ENCODE measurements at regions not wholly inside any gene's neighbourhood (a gene's known extent, or its start where the extent isn't known, plus 50 kb on each side); places are given as distances from the start of the nearest gene placed in this dataset.

DNA sequence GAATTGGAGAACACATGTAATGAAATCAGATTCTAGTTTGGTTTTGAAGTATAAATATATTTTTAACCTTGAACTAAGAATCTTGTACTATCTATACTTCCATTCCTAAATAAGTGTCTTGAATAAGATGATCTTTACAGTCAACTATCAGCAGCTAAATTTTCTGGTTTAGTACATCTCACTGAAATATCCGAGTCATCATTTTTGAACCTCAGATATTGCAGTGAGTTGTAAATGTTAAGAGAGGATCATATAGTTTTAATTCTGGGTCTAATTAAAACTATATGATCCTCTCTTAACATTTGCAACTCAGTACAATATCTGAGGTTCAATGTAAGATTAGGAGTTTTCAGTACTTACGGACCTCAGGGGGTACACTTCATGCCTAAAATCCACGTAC is 768.8 kb upstream of the ADAMTS5 start:
- Histone ChIP-seq H3K4me3 (ENCODE audit: low read length) (no peak overlapping the region), H3K4me1 (ENCODE audit: insufficient read depth, low read length) (no peaks in the 10 kb centered on the region), H3K9ac (ENCODE audit: low read depth, low read length) (no peak overlapping the region), H3K36me3 (ENCODE audit: insufficient read depth, low read length) (no peaks in the 10 kb centered on the region), H3K27ac (ENCODE audit: low read depth, low read length) (no peak overlapping the region), H3K27me3 (ENCODE audit: insufficient read depth, low read length) (no peaks in the 10 kb centered on the region), H3K9me3 (ENCODE audit: insufficient read depth, low read depth, low read length) (peaks cover 12% of the 10 kb centered on the region; the same call in 1 of the 2 replicates)
- 96% methylated on average over 2 of the region's 3 CpGs for WGBS

DNA sequence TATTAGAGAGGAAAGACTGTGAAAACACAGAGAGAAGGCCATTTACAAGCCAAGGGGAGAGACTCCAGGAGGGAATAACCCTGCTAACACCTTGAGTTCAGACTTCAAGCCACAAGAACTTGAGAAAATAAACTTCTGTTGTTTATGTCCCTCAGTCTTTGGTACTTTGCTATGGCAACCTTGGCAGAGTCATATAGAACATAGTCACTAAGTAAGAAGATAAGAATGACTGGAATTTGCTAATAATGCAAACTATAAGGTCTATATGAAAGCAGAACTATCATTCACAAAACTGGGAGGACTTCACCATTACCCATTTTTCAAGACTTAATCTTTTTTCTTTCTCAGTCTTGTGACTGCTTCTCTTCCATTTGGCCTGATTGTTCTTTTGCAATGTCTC is 767.3 kb upstream of the ADAMTS5 start:
- peaks cover 20% of the 10 kb centered on the region; the same call in 1 of the 2 replicates for H3K9me3 ChIP-seq (ENCODE audit: insufficient read depth, low read depth, low read length)
- no peaks in the 10 kb centered on the region for H3K36me3 ChIP-seq (ENCODE audit: insufficient read depth, low read length)
- H3K4me1 ChIP-seq (ENCODE audit: insufficient read depth, low read length): no peaks in the 10 kb centered on the region
- no peak overlapping the region for H3K9ac ChIP-seq (ENCODE audit: low read depth, low read length)
- no peak overlapping the region for H3K4me3 ChIP-seq (ENCODE audit: low read length)
- H3K27ac ChIP-seq (ENCODE audit: low read depth, low read length): no peak overlapping the region
- no peaks in the 10 kb centered on the region for H3K27me3 ChIP-seq (ENCODE audit: insufficient read depth, low read length)

DNA sequence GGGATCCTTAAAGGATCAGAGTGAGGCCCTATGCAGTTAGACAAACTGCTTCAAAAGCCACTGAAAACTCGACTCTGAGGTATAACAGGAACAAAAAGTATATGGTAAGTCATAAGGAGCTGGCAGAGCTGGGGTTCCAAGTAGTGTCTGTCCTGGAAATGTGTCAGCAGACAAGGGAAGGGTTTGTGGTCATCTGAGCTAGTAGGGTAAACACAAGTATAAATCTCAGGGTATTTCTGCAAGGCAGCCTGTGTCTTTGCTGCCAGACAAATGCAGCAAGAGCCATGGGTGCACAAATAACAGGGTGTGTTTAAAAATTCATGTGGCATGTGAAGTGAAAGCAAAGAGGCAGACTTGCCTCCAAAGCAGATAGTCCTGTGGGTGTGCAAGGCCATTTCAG is 759.0 kb upstream of the ADAMTS5 start:
- Histone ChIP-seq H3K4me1 (ENCODE audit: insufficient read depth, low read length) (no peaks in the 10 kb centered on the region), H3K36me3 (ENCODE audit: insufficient read depth, low read length) (no peaks in the 10 kb centered on the region), H3K9ac (ENCODE audit: low read depth, low read length) (no peak overlapping the region), H3K9me3 (ENCODE audit: insufficient read depth, low read depth, low read length) (peaks cover 18% of the 10 kb centered on the region; the same call in 1 of the 2 replicates), H3K27ac (ENCODE audit: low read depth, low read length) (no peak overlapping the region), H3K4me3 (ENCODE audit: low read length) (no peak overlapping the region), H3K27me3 (ENCODE audit: insufficient read depth, low read length) (no peaks in the 10 kb centered on the region)
- 93% methylated on average over 1 of the region's 1 CpG for WGBS

DNA sequence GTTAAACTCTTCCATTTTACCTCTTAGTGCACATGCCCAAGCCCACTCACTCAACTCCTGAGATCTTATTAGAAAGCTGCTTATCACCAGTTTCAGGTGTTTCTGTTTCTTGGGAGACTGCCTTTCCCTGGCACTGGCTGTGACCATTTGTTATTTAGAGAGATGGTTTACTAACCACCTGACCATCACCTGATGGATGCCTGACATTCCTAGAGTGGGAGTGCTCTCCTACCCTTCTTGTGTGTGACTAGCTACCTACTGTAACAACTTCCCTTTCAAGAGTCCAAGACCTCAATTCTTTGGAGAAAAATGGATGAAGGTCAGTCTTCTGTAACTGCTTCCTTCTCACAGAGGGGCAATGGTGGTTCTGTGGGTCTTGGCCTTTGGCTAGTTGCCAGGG is 755.2 kb upstream of the ADAMTS5 start:
- peaks cover 3% of the 10 kb centered on the region; the same call in 1 of the 2 replicates for H3K9me3 ChIP-seq (ENCODE audit: insufficient read depth, low read depth, low read length)
- H3K27ac ChIP-seq (ENCODE audit: low read depth, low read length): no peak overlapping the region
- no peak overlapping the region for H3K9ac ChIP-seq (ENCODE audit: low read depth, low read length)
- no peaks in the 10 kb centered on the region for H3K4me1 ChIP-seq (ENCODE audit: insufficient read depth, low read length)
- H3K4me3 ChIP-seq (ENCODE audit: low read length): no peak overlapping the region
- no peaks in the 10 kb centered on the region for H3K36me3 ChIP-seq (ENCODE audit: insufficient read depth, low read length)
- no peaks in the 10 kb centered on the region for H3K27me3 ChIP-seq (ENCODE audit: insufficient read depth, low read length)

DNA sequence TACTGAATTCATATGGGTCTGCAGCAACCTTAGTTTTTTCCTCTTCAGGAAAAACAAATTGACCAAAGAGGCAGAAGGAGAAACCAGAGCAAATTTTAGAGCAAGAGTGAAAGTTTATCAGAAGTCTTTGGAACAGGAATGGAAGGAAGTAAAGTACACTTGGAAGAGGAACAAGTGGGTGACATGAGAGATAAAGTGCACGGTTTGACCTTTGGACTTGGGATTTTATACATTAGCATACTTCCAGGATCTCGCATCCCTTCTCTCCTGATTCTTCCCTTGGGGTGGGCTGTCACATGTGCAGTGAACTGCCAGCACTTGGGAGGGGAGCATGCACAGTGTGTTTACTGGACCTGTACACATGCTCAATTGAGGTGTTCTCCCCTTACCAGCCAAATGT is 754.8 kb upstream of the ADAMTS5 start:
- Histone ChIP-seq H3K9me3 (ENCODE audit: insufficient read depth, low read depth, low read length) (peaks cover 3% of the 10 kb centered on the region; the same call in 1 of the 2 replicates), H3K27me3 (ENCODE audit: insufficient read depth, low read length) (no peaks in the 10 kb centered on the region), H3K4me1 (ENCODE audit: insufficient read depth, low read length) (no peaks in the 10 kb centered on the region), H3K4me3 (ENCODE audit: low read length) (no peak overlapping the region), H3K27ac (ENCODE audit: low read depth, low read length) (no peak overlapping the region), H3K36me3 (ENCODE audit: insufficient read depth, low read length) (no peaks in the 10 kb centered on the region), H3K9ac (ENCODE audit: low read depth, low read length) (no peak overlapping the region)
- WGBS: 72% methylated on average over 2 of the region's 2 CpGs

DNA sequence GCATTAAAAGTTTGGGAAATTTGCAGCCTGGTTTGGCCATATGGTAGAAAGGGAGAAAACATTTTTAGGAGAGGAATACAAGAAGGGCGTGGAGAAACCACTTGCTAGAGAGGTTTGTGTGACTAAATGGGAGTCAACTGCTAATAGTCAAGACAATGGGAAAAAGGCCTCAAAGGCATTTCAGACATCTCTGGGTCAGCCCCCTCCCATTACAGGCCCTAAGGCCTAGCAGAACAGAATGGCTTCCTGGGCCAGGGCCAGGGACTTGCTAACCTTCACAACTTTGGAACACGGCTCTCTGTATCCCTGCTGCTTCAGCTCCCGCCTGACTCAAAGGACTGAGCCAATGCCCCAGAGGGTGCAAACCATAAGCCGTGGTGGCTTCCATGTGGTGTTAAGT is 752.3 kb upstream of the ADAMTS5 start:
- H3K4me1 ChIP-seq (ENCODE audit: insufficient read depth, low read length): no peaks in the 10 kb centered on the region
- H3K9me3 ChIP-seq (ENCODE audit: insufficient read depth, low read depth, low read length): peaks cover 3% of the 10 kb centered on the region; the same call in 1 of the 2 replicates
- WGBS: 94% methylated on average over 4 of the region's 4 CpGs
- no peak overlapping the region for H3K4me3 ChIP-seq (ENCODE audit: low read length)
- no peaks in the 10 kb centered on the region for H3K36me3 ChIP-seq (ENCODE audit: insufficient read depth, low read length)
- no peak overlapping the region for H3K27ac ChIP-seq (ENCODE audit: low read depth, low read length)
- H3K9ac ChIP-seq (ENCODE audit: low read depth, low read length): no peak overlapping the region
- H3K27me3 ChIP-seq (ENCODE audit: insufficient read depth, low read length): no peaks in the 10 kb centered on the region

DNA sequence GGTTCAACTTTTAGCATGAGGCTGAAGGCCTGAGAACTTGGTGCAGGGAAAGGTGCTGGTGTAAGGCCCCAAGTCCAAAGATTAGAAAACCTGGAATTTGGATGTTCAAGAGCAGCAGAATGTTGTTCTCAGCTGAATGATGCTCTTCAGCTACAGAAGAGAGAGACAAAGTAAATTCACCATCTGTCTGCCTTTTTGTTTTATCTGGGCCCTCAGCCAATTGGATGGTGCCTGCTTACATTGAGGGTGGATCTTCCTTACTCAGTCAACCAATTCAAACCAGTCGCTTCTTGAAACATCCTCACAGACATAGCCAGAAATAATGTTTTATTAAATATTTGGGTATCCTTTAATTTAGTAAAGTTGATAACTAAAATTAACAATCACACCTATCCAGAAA is 748.2 kb upstream of the ADAMTS5 start:
- Histone ChIP-seq H3K27me3 (ENCODE audit: insufficient read depth, low read length) (no peaks in the 10 kb centered on the region), H3K27ac (ENCODE audit: low read depth, low read length) (no peak overlapping the region), H3K4me1 (ENCODE audit: insufficient read depth, low read length) (no peaks in the 10 kb centered on the region), H3K9me3 (ENCODE audit: insufficient read depth, low read depth, low read length) (no peaks in the 10 kb centered on the region), H3K9ac (ENCODE audit: low read depth, low read length) (no peak overlapping the region), H3K36me3 (ENCODE audit: insufficient read depth, low read length) (no peaks in the 10 kb centered on the region), H3K4me3 (ENCODE audit: low read length) (no peak overlapping the region)
- WGBS: no CpG with 5 or more reads among the region's 1 CpG

DNA sequence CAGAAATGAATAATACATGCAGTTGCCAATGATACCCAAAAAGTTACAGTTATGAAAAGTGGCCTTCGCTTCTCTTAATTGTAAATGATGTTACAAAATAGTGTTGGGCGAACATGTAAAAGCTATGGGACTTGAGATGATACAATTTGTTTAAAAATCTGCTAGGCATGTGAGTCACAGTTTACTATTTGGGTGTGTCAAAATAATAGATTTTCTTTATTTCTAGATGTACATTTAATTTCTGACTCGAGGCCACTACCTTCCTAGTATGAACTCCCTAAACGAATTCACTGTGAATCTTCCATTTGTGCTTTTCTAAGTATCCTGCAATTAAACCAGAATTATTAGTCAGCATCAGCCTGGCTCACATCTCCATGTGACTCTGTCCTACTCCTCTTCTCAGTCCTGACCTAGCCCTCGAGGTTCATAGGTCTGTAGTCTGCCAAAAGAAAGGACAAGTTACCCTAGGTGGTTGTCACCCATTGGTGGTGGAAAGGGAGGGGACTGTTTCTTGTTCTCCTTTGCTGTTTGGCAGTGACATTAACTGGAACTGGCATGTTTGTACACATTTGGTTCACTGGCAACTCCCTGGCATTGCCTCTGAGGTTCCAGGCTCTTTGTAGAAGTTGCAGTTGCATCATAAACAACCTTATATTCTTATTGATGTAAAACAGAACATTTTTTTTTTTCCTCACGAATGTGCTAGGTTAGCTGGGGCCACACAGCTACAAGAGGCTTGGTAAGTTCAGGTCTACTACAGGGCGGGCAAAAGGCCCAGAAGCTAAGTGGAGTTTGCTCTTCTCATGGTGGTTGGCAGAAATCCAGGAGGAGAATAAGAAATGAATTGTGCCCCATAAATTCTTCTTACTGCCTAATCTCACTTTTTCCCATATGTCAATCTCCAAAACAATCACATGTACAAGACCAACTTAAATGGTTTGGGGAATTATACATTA is 746.5 kb upstream of the ADAMTS5 start:
- Histone ChIP-seq H3K27ac (ENCODE audit: low read depth, low read length) (no peak overlapping the region), H3K36me3 (ENCODE audit: insufficient read depth, low read length) (no peaks in the 10 kb centered on the region), H3K9me3 (ENCODE audit: insufficient read depth, low read depth, low read length) (peaks cover 1% of the 10 kb centered on the region; the same call in 1 of the 2 replicates), H3K27me3 (ENCODE audit: insufficient read depth, low read length) (no peaks in the 10 kb centered on the region), H3K4me3 (ENCODE audit: low read length) (no peak overlapping the region), H3K4me1 (ENCODE audit: insufficient read depth, low read length) (no peaks in the 10 kb centered on the region), H3K9ac (ENCODE audit: low read depth, low read length) (no peak overlapping the region)
- 88% methylated on average over 7 of the region's 7 CpGs for WGBS

DNA sequence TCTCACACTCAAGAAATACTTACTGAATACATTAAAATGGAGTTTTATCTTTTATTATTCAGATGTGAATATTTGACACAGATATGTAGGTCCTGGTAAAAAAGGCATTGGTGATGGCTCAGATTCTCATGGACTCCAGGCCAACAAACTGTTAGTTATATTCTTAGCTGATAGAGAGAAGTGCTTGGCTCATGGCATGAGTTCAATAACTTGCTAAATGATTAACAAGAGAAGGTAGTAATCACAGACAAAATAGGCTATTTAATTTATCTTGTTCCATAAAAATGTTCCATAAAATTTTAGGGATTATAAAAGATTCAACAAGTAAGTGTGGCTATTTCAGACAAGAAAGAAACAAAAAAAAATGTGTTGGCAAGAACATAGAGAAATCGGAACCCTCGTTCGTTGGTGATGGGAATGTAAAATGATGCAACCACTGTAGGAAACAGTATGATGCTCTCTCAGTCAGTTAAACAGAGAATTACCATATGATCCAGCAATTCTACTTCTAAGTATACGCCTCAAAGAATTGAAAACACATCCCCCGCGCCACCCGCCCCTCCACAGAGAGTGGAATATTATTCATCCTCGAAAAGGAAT is 737.8 kb upstream of the ADAMTS5 start:
- Histone ChIP-seq H3K4me1 (ENCODE audit: insufficient read depth, low read length) (no peaks in the 10 kb centered on the region), H3K9me3 (ENCODE audit: insufficient read depth, low read depth, low read length) (peaks cover 7% of the 10 kb centered on the region), H3K27ac (ENCODE audit: low read depth, low read length) (no peak overlapping the region), H3K4me3 (ENCODE audit: low read length) (no peak overlapping the region), H3K9ac (ENCODE audit: low read depth, low read length) (no peak overlapping the region), H3K27me3 (ENCODE audit: insufficient read depth, low read length) (no peaks in the 10 kb centered on the region), H3K36me3 (ENCODE audit: insufficient read depth, low read length) (no peaks in the 10 kb centered on the region)
- WGBS: 96% methylated on average over 7 of the region's 8 CpGs

DNA sequence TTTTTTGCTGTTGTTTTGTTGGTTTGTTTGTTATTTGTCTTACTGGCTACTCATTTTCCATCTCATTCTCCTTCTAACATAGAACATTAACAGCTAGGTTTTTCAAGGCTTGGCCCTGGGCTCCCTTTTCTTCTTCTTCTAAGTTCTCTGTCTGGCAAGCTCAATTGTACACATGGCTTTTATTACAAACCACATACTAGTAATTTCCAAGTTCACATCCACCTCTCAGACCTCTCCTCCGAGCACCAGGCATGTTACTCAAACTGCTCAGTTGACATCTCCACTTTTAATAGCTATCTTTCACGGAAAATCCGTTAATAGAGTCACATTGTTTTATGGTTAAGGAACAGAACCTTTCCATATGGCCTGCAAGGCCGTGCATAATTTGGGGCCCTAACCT is 736.9 kb upstream of the ADAMTS5 start:
- no peaks in the 10 kb centered on the region for H3K36me3 ChIP-seq (ENCODE audit: insufficient read depth, low read length)
- WGBS: 98% methylated on average over 4 of the region's 4 CpGs
- no peaks in the 10 kb centered on the region for H3K27me3 ChIP-seq (ENCODE audit: insufficient read depth, low read length)
- peaks cover 7% of the 10 kb centered on the region for H3K9me3 ChIP-seq (ENCODE audit: insufficient read depth, low read depth, low read length)
- H3K4me3 ChIP-seq (ENCODE audit: low read length): no peak overlapping the region
- no peaks in the 10 kb centered on the region for H3K4me1 ChIP-seq (ENCODE audit: insufficient read depth, low read length)
- H3K27ac ChIP-seq (ENCODE audit: low read depth, low read length): no peak overlapping the region
- H3K9ac ChIP-seq (ENCODE audit: low read depth, low read length): no peak overlapping the region

DNA sequence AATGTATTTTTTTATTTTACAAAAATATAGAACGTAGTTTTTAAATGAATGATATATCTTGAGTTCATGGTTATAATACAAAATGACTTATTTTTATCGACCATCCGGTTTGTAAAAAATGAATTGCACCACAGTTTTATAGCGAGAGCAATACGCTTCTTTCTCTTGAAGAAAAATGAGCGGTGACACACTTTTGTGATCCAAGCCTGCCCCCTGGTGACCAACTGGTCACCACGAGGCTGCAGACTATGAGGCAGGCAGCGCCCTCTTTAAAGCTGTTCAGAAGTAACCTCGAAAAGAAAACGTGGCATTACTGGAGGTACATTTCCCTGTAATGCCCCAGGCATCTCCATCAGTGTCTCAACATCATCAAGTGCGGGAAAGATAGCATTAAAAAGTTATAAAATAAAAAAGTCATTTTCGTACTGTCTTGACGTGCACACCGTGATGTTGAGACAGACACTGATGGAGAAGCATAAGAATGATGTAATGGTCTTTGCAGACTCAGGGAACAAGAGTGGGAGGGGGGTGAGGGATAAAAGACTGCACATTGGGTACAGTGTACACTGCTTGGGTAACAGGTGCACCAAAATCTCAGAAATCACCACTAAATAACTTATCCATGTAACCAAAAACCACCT is 734.2 kb upstream of the ADAMTS5 start:
- H3K9me3 ChIP-seq (ENCODE audit: insufficient read depth, low read depth, low read length): no peaks in the 10 kb centered on the region; the same call in 1 of the 2 replicates
- no peaks in the 10 kb centered on the region for H3K36me3 ChIP-seq (ENCODE audit: insufficient read depth, low read length)
- no peak overlapping the region for H3K27ac ChIP-seq (ENCODE audit: low read depth, low read length)
- no peaks in the 10 kb centered on the region for H3K4me1 ChIP-seq (ENCODE audit: insufficient read depth, low read length)
- H3K27me3 ChIP-seq (ENCODE audit: insufficient read depth, low read length): no peaks in the 10 kb centered on the region
- no peak overlapping the region for H3K4me3 ChIP-seq (ENCODE audit: low read length)
- WGBS: 18% methylated on average over 13 of the region's 14 CpGs
- H3K9ac ChIP-seq (ENCODE audit: low read depth, low read length): no peak overlapping the region
